ENCODE measurements at regions not wholly inside any gene's neighbourhood (a gene's known extent, or its start where the extent isn't known, plus 50 kb on each side); places are given as distances from the start of the nearest gene placed in this dataset.

- no peak for TF ChIP-seq CTCF (IDR thresholded peaks at IDR 0.05; ENCODE audit: borderline replicate concordance, extremely low read depth, low read length, poor library complexity, severe bottlenecking)
- TF ChIP-seq EZH2 (IDR thresholded peaks at IDR 0.05; ENCODE audit: borderline replicate concordance, low read depth, low read length, severe bottlenecking) = no peak
These were observed 485.0 kb upstream of the MGMT start for GRCh38 chr10:128981881-128982615.
